ENCODE measurements at regions not wholly inside any gene's neighbourhood (a gene's known extent, or its start where the extent isn't known, plus 50 kb on each side); places are given as distances from the start of the nearest gene placed in this dataset.

- TF ChIP-seq CTCF (IDR thresholded peaks at IDR 0.05) = no peak
- no peak for TF ChIP-seq POLR2A (IDR thresholded peaks at IDR 0.05)
Measured at GRCh38 chr4:164081801-164082200, 587.3 kb downstream of the TMA16 start.
